Thyroid gland (tissue), 4 donors: ENCODE measurements at regions not wholly inside any gene's neighbourhood (a gene's known extent, or its start where the extent isn't known, plus 50 kb on each side); places are given as distances from the start of the nearest gene placed in this dataset.
"Not testable (repeated sequence)": the region's sequence is repeated elsewhere in the genome, so short reads cannot be mapped to it uniquely, and the experiment has no call there.

Experiments
- DNase-seq, 2 donors: peaks; one replicate each; pipeline ENCODE4 v3.0.0-alpha.2; 2019
- H3K27ac ChIP-seq, 3 donors: fragments of 200-600 bp; sonication (generic); 1 replicate in 2 of 3; 2 replicates in 1 of 3; pipeline ENCODE4 v1.5.1; 2016 to 2019; ENCODE audit warnings: mild to moderate bottlenecking in 1 of 3, moderate library complexity in 1 of 3
- H3K27me3 ChIP-seq: fragments of 200-600 bp; sonication (generic); one replicate; pipeline ENCODE4 v1.5.1; 2019
- H3K36me3 ChIP-seq, 2 donors: fragments of 200-600 bp; sonication (generic); one replicate each; pipeline ENCODE4 v1.5.1; 2016 to 2019
- H3K4me1 ChIP-seq, 2 donors: fragments of 200-600 bp; sonication (generic); one replicate each; pipeline ENCODE4 v1.5.1; 2017 to 2019
- H3K4me3 ChIP-seq, 3 donors: fragments of 200-600 bp; sonication (generic); replicated peaks in 1 of 3; 1 replicate in 2 of 3; 2 replicates in 1 of 3; pipeline ENCODE4 v1.5.1; 2016; ENCODE audit warnings: mild to moderate bottlenecking in 1 of 3
- H3K9me3 ChIP-seq: fragments of 200-600 bp; sonication (generic); one replicate; pipeline ENCODE4 v1.5.1; 2017
- CTCF ChIP-seq, 6 experiments: fragments of 200-600 bp in 3 of 6; fragments of 450-650 bp in 3 of 6; sonication (generic) in 3 of 6; IDR thresholded peaks; one replicate each; pipeline ENCODE4 v1.5.1; 2016 to 2019; ENCODE audit warnings: antibody characterized with exemption in 6 of 6, mild to moderate bottlenecking in 2 of 6, inconsistent platforms in 1 of 6, moderate library complexity in 1 of 6
- POLR2A ChIP-seq, 2 donors: fragments of 450-650 bp; IDR thresholded peaks; one replicate each; pipeline ENCODE4 v1.6.1; 2017; ENCODE audit warnings: antibody characterized with exemption in 2 of 2, mild to moderate bottlenecking in 2 of 2, moderate library complexity in 1 of 2
- WGBS, 2 donors: methylation state at CpG; one replicate each; pipeline ENCODE4 v1.1.5; 2017; 5-methylcytosine and 5-hydroxymethylcytosine counted together
- intact Hi-C: fragments of 100-400 bp; cut with DNase I; formaldehyde crosslinking; loops from one replicate; pipeline ENCODE4 v1.15.1; 2023

- no peak overlapping the region for H3K4me3 ChIP-seq
- DNase-seq = no peak
- no peaks in the 10 kb centered on the region for H3K4me1 ChIP-seq
- intact Hi-C loops = no loop called here
- no peaks in the 10 kb centered on the region for H3K9me3 ChIP-seq
- H3K36me3 ChIP-seq = no peaks in the 10 kb centered on the region
- H3K27me3 ChIP-seq = no peaks in the 10 kb centered on the region
- TF ChIP-seq CTCF (IDR thresholded peaks at IDR 0.05) (no peak), POLR2A (IDR thresholded peaks at IDR 0.05) (no peak)
- no peak overlapping the region for H3K27ac ChIP-seq
Observed at GRCh38 chr10:109067031-109067430, 856.3 kb downstream of the XPNPEP1 start.

- TF ChIP-seq CTCF (IDR thresholded peaks at IDR 0.05) (no peak), POLR2A (IDR thresholded peaks at IDR 0.05) (no peak)
- no peak for DNase-seq
- WGBS, 2 donors = 67 to 78% methylated on average over 2 of the region's 2 CpGs
- no peaks in the 10 kb centered on the region for H3K9me3 ChIP-seq
- intact Hi-C loops = no loop called here
- H3K4me1 ChIP-seq = no peaks in the 10 kb centered on the region
- H3K4me3 ChIP-seq = no peak overlapping the region
- H3K27me3 ChIP-seq = no peaks in the 10 kb centered on the region
- H3K27ac ChIP-seq = no peak overlapping the region
- H3K36me3 ChIP-seq = no peaks in the 10 kb centered on the region
Observed at GRCh38 chr10:109065821-109066220, 857.5 kb downstream of the XPNPEP1 start.

- Histone ChIP-seq H3K4me1 (no peaks in the 10 kb centered on the region), H3K27me3 (no peaks in the 10 kb centered on the region), H3K36me3 (no peaks in the 10 kb centered on the region), H3K4me3 (no peak overlapping the region), H3K9me3 (no peaks in the 10 kb centered on the region), H3K27ac (no peak overlapping the region)
- intact Hi-C loops = no loop called here
- TF ChIP-seq POLR2A (IDR thresholded peaks at IDR 0.05) (no peak), CTCF (IDR thresholded peaks at IDR 0.05) (no peak)
- no peak for DNase-seq
Observed at GRCh38 chr10:109062371-109062770, 860.9 kb downstream of the XPNPEP1 start.

- Histone ChIP-seq H3K27ac (no peak overlapping the region), H3K4me3 (no peak overlapping the region), H3K4me1 (no peaks in the 10 kb centered on the region), H3K27me3 (no peaks in the 10 kb centered on the region), H3K9me3 (no peaks in the 10 kb centered on the region), H3K36me3 (no peaks in the 10 kb centered on the region)
- no peak for DNase-seq
- WGBS, 2 donors = 79 to 87% methylated on average over 2 of the region's 2 CpGs
- intact Hi-C loops = no loop called here
- no peak for TF ChIP-seq CTCF (IDR thresholded peaks at IDR 0.05)
- no peak for TF ChIP-seq POLR2A (IDR thresholded peaks at IDR 0.05)
Observed at GRCh38 chr10:109055243-109055642, 868.1 kb downstream of the XPNPEP1 start.

GRCh38 chr10:109047856-109048255, 875.5 kb downstream of the XPNPEP1 start:
- WGBS, 2 donors = 94 to 96% methylated on average over 4 to 10 of the region's 12 CpGs
- H3K27me3 ChIP-seq = no peaks in the 10 kb centered on the region
- no peaks in the 10 kb centered on the region for H3K9me3 ChIP-seq
- H3K4me3 ChIP-seq = no peak overlapping the region
- H3K36me3 ChIP-seq = no peaks in the 10 kb centered on the region
- TF ChIP-seq POLR2A (IDR thresholded peaks at IDR 0.05) = no peak
- TF ChIP-seq CTCF (IDR thresholded peaks at IDR 0.05) = no peak
- no peak for DNase-seq
- no peak overlapping the region for H3K27ac ChIP-seq
- no peaks in the 10 kb centered on the region for H3K4me1 ChIP-seq
- intact Hi-C loops = no loop called here

GRCh38 chr10:109046427-109046826, 876.9 kb downstream of the XPNPEP1 start:
- WGBS, 2 donors = 78 to 87% methylated on average over 2 of the region's 2 CpGs
- H3K9me3 ChIP-seq, H3K27me3 ChIP-seq, H3K36me3 ChIP-seq, DNase-seq, H3K27ac ChIP-seq, intact Hi-C loops, H3K4me1 ChIP-seq, H3K4me3 ChIP-seq: not testable (repeated sequence)
